ENCODE measurements at regions not wholly inside any gene's neighbourhood (a gene's known extent, or its start where the extent isn't known, plus 50 kb on each side); places are given as distances from the start of the nearest gene placed in this dataset.

DNA sequence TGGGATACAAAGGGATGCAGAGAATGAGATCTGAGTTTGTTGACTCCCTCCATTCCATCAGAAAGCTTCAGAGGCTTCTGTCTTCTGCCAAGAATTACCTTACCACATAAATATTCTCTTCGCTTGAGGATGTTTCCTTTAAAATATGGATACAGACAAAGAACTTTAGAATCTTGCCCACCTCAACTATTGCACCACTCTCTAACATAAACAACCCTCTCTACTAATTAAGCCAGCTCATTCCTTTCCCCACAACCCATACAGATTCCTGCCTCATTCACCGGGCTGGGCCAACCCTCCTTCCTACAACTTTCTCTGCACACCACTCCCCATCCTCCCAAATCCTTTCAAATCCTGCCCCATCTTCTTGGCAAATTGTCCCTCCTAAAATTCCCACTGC lies 315.8 kb downstream of the RAB28 start:
- TF ChIP-seq, protein P1, sequence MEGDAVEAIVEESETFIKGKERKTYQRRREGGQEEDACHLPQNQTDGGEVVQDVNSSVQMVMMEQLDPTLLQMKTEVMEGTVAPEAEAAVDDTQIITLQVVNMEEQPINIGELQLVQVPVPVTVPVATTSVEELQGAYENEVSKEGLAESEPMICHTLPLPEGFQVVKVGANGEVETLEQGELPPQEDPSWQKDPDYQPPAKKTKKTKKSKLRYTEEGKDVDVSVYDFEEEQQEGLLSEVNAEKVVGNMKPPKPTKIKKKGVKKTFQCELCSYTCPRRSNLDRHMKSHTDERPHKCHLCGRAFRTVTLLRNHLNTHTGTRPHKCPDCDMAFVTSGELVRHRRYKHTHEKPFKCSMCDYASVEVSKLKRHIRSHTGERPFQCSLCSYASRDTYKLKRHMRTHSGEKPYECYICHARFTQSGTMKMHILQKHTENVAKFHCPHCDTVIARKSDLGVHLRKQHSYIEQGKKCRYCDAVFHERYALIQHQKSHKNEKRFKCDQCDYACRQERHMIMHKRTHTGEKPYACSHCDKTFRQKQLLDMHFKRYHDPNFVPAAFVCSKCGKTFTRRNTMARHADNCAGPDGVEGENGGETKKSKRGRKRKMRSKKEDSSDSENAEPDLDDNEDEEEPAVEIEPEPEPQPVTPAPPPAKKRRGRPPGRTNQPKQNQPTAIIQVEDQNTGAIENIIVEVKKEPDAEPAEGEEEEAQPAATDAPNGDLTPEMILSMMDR (IDR thresholded peaks at IDR 0.05 in 2 of 3, conservative IDR thresholded peaks at IDR 0.05 in 1 of 3; ENCODE audit: borderline replicate concordance in 1 of 3, insufficient read depth in 1 of 3, low read depth in 2 of 3, low read length in 2 of 3), result no peak
- TF ChIP-seq POLR2AphosphoS5 (IDR thresholded peaks at IDR 0.05; ENCODE audit: low read depth, low read length), result no peak
- TF ChIP-seq POLR2A (IDR thresholded peaks at IDR 0.05; ENCODE audit: borderline replicate concordance, extremely low read depth, insufficient read depth, insufficient read length), result no peak
- TF ChIP-seq EZH2phosphoT487 (IDR thresholded peaks at IDR 0.05; ENCODE audit: borderline replicate concordance), result no peak
